Fibroblast of skin of left quadriceps (primary cell): ENCODE measurements at regions not wholly inside any gene's neighbourhood (a gene's known extent, or its start where the extent isn't known, plus 50 kb on each side); places are given as distances from the start of the nearest gene placed in this dataset.
A peak's percentile ranks its signal among the peaks of the same experiment; 100 is the strongest.
"Not testable (repeated sequence)": the region's sequence is repeated elsewhere in the genome, so short reads cannot be mapped to it uniquely, and the experiment has no call there.

Experiments
- DNase-seq, 2 experiments: peaks; one replicate each; pipeline ENCODE4 v3.0.0-alpha.2; 2013; ENCODE audit warnings: low read depth in 2 of 2

DNA sequence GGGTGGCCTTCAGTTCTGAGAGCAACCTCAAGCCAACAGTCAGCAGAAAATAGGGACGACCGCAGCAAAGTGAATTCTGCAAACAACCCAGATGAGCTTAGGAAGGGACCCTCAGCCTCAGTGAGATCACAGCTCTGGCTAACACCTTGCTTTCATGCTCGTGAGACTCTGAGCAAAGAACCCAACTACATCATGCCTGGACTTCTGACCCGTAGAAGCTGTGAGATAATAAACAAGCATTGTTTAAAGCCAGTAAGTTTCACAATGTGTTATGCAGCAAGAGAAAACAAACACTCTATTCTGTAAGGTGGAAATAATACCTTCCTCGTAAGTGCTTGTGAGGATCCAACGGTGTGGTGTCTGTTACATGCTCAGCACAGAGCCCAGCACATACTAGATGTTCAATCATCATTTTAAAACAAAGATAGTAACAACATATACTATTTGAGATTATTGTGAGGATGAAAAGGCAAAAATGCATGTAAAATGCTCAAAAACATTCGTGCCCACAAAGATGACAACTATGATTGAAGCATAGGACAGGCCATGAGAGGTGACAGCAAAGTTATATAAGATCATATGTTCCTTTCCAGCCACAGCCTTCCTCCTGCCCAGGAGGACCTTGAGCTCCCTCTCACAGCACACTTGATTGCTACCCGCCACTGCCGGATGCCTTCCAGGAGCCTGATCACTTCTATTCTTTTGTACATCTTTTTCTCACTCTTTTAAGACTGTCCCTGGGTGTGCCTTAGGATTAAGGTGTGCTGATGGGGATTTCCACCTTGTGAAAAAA, 433.3 kb downstream of the BUD13 start:
- no peak for DNase-seq

DNA sequence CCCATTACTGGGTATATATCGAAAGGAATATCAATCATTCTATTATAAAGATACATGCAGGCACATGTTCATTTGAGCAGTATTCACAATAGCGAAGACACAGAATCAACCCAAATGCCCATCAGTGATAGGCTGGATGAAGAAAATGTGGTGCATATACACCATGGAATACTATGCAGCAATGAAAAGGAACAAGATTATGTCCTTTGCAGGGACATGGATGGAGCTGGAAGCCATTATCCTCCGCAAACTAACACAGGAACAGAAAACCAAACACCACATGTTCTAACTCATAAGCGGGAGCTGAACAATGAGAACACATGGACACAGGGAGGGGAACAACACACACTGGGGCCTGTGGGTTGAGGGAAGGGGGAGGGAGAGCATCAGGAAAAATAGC, 434.3 kb downstream of the BUD13 start:
- not testable (repeated sequence) for DNase-seq

DNA sequence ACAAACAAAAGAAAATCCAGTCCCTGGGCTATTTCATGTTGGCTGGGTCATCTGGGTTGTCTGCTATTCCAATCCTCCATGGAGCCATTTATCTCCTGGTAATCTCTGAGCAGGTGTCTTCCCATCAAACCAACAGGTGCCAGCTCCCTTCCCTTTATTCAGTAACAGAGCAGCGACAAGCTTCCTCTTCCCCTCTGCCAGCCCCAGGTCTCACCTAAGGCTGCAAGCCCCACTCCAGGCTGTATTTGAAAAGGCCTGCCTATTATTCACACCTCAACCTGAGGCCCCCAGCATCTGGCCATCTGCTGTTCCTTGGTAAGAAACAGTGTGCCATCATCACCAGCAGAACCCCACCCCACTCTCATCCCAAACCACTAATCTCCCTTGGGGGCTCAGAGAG, 436.2 kb downstream of the BUD13 start:
- no peak for DNase-seq

DNA sequence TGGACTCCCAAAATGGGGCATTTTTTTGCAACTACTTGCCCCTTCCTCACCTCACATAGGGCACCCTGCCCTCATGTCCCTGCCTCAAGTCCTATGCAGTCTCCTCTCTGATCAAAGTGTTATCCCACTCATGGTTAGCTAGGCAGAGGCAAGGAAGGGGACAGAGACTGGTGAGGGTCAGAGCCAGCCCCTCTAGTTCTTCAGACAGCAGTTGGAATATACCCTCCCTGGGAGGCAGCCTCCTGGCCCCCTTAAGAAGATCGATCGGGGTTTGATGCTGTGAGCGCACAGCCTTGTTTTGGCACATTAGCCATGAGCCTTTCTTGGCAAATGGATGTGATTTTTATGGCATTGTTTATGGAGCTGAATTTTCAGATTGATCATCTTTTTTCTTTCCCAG, 436.9 kb downstream of the BUD13 start:
- no peak for DNase-seq

DNA sequence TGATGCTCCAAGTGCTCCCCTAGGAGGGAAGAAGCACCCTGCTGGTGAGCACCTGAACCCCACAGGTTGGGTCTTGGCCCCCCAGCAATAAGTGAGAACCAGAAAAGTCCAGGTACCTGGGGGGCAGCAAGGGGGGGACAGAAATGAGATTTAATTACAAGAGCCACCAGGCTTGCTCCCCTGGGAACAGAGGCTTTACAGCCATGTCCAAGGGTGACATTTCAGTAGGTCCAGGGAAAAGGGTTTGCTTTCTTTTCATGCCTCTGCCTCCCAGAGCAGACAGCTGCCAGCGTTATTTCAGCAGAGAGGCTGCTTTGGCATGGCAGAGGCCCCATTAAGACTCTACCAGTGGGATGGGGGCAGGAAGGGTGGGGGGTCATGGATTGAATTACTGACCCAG, 437.7 kb downstream of the BUD13 start:
- no peak for DNase-seq

DNA sequence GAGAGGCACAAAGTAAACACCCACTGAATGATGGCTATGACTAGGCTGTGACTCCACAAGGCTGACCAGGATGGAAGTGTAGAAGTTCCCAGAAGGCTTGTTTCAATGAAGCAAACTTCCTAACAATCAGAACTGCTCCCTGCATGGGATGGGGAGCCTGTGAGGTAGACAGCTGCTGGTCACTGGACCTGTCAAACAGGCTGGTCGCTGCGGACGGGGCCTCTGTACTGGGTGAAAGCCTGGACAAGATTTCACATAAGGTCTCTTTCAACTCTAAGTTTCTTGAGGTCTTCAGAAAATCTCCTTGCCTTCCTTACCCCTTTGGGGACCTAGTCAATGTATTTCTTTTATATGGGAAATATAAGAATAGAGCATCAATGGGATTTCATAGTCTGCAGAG, 438.2 kb downstream of the BUD13 start:
- DNase-seq: no peak

DNA sequence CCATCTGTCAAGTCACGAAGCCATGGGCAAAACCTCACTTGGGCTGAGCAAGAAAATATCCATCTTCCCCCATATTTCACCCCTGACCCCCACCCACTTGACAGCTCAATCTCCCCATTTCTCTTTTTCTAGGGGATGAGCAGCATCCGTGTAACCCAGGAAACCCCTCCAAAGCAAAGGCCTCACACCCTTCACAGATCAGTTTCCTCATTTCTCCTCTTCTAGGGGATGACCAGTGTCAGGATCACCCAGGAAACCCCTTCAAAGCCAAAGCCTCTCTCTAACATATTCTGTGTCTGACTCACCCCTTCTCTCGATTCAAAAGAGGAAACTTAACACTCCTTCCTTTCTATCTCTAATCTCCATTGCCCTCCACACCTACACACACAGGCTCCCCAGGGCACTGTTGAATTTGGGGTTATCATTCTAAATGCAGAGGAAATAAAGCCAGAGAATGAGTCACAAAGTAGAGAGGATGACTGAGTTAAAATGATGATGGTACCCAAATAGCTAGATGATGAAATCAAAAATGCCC, 439.7 kb downstream of the BUD13 start:
- no peak for DNase-seq

DNA sequence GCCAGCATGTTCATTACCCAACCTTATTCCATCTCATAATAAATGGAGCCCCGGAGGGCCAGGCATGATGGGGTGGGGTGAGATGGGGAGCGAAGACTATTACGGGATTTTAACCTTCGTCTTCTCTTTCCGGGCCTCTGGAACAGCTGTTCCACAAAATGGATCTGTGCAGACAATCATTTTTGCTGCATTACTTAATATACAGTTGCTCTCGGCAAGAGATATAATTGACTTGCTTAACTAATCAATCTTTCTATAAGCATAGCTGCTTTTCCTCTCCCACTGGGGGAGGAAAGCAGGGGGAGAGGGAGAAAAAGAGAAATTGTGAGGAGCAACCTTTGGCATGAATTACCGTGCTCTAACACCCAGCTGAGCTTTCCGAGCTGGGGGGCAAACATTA, 440.4 kb downstream of the BUD13 start:
- DNase-seq: no peak

DNA sequence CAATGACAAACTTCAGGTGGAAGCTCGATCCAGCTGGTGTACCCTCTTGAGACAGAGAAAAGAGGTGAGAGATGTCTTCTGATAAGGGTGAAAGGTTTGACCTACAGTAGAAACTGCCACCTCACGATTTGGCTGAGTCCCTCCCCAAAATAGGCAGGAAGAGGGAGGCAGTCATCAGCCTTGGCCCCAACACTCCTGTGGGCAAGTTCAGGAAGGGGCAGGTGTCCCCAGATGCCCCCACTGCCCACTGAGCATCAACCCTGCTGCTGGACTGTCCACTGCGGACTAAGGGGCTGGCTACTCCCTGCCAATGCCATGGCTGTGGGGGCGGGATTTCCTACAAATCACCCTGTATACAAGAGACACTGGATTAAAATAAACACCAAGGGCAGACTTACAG, 441.4 kb downstream of the BUD13 start:
- DNase-seq: no peak

DNA sequence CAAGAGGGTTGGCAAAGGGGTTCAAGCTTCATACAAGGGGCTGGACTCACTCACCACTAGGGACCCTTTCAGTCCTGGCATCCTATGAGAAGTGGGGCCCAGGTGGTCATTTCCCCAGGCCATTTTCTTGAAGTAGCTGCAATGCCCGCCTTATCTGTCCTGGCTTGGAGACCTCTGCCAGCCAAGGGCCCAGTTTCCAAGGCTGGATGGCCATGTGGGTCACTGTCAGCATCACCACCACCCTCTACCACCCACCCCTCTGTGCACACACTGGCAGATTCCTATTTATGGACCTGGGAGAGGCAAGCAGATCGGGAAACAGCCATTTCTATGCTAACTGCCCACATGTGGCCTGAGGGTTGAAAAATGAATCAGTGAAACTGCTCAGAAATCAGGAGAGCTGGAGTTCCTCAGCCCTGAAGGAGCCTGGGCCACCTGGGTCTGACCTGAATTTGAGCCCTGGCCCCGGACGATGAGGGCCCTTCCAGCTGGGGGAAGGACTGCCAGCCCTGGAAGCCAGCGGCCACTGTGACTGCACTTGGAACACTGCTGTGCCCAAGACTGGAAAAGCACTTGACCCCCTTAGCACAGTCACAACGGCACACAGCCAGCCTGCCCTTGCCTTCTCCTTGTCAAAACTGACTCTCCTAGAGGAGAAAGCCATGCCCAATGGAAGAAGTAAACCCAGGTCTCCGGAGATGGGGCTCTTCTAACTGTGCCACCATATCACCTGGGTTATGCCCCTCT, 442.2 kb downstream of the BUD13 start:
- DNase-seq: no peak

DNA sequence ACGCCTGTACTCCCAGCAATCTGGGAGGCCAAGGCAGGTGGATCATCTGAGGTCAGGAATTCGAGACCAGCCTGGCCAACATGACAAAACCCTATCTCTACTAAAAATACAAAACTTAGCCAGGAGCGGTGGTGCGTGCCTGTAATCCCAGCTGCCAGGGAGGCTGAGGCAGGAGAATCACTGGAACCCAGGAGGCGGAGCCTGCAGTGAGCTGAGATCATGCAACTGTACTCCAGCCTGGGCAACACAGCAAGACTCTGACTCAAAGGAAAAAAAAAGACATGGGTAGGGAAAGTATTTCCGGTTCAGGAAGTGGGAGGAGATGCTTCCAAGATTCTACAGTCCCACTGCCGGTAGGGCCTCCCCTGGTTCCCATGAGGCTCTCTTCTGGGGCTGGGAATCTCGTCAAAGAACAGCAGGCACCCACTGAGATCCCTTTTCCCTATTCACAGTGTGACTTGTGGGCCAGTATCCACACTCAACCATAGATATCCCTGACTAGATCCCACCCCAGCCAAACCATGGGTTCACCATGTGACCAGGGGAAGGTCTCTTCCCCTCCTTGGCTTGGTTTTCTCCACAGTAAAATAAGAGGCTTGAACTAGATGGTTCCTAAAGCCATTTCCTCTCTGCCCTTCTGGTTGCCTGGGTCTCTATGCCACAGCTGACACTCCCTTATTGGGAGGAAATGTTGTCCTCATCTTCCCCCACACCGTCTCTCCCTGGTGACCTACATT, 443.3 kb downstream of the BUD13 start:
- DNase-seq: no peak

DNA sequence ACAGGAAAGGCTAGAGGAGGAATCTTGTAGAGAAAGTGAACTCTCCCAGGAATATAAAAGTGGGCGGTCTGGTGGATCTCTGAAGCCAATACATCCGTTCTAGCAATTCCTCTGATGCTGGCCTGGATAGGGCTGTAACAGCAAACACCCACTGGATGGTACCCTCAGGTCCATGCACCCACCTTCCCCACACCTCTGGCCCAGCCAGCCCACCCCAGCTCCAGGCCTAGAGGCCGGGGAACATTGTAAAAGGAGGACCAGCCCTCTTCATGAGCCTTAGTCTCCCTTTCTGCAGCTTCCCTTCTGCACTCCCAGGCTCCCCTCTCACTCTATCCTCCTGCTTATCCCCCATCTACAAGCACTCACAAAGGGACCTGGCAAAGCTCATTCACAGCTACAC, 443.9 kb downstream of the BUD13 start:
- no peak for DNase-seq

DNA sequence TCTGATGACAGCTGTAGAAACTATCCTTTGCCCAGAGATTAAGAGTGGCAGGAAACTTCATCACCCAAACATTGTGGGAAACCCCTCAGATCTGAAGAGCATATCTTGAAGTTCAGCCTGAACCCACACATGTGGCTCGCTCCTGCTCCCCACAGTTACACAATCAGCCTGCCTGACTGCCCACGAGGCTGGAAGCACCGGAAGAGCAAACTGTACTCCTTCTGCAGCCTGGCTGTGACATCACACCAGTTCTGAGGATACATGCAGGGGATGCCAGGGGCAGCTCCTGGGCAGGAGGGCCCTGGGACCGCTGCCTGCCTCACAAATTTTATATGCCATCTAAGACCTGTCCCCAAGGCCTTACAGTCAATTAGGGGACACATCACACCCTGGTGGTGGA, 444.4 kb downstream of the BUD13 start:
- DNase-seq: no peak

DNA sequence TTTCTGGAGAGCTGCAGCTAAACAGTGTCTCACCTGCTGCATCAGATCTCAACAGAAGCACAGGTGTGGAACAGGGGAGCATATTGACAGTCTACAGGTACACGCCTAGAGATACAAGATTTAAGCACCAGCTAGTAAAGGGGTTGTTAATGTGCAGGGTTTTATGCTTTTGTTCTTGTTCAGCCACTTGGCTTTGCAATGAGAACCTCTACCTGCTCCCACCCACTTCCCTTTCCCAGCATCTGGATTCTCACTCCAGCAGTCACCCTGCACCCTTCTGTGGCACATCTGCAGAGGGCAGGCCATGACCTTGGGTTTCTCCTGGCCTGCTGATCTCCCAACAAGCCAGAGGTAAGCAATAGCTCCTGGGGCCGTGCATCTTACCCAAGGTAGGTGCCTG, 446.6 kb downstream of the BUD13 start:
- DNase-seq: no peak

DNA sequence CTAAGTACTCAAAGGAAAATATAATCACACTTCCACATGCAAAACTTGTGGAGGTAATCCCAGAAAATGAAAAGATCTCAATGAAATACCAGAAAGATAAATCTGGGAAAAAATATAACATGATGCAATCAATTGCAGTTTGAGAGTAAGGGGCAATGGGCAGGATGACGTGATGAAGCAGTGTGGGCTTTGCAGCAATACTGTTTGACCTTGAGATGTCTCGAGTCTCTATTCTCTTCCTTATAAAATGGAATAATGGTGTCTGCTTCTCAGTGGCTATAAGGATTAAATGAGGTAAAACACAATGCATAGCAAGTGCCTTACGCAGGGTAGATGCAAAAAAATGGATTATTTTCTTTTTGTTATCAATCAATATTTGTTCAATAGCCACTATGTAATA, 447.5 kb downstream of the BUD13 start:
- DNase-seq: no peak

DNA sequence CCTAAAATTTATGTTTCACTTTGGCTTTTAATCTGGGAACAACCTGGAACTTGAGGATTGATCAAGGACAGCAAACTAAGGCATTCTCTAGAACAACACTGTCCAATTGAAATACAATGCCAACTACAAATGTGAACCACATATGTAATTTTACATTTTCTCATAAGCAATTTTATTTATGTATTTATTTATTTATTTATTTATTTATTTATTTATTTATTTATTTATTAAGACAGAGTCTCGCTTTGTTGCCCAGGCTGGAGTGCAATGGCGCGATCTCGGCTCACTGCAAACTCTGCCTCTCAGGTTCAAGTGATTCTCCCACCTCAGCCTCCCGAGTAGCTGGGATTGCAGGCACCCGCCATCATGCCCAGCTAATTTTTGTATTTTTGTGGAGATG, 448.7 kb downstream of the BUD13 start:
- DNase-seq: not testable (repeated sequence)

DNA sequence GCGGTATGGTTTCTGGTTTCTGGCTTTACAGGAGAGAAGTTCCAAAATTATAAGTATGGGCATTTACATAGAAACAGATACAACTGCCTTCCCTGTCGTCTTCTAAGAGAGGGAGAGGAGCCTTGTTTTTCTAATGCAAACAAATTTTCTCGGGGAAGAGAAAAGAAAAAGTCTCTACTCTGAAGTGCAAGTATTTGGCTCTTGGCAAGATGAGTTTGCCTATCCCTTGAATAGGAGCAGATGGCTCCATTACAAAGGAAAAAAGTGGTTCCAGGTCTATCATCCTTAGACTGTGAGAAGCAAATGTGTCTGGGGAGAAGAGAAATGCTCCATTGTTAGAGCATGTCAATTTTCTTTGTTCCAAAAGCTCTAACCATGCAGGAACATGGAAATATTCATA, 455.6 kb downstream of the BUD13 start:
- DNase-seq: no peak

DNA sequence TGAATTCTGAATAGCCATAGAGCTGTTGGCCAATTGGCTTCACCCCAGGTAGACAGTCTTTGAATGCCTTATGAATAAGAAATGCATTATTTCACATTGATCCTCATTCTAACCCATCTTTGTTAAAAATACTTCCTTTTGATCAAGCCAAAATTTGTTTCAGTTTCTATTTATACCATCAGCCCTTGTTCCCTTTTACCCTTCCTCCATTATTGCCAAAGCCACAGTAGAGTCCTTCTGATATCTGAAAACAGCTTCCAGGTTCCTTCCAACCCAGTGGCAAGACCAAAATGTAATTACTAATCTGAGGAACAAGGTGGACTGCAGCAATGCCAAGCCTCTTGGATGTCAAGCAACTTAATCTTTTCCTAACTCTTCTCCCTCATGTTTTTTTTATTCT, 458.8 kb downstream of the BUD13 start:
- no peak for DNase-seq

DNA sequence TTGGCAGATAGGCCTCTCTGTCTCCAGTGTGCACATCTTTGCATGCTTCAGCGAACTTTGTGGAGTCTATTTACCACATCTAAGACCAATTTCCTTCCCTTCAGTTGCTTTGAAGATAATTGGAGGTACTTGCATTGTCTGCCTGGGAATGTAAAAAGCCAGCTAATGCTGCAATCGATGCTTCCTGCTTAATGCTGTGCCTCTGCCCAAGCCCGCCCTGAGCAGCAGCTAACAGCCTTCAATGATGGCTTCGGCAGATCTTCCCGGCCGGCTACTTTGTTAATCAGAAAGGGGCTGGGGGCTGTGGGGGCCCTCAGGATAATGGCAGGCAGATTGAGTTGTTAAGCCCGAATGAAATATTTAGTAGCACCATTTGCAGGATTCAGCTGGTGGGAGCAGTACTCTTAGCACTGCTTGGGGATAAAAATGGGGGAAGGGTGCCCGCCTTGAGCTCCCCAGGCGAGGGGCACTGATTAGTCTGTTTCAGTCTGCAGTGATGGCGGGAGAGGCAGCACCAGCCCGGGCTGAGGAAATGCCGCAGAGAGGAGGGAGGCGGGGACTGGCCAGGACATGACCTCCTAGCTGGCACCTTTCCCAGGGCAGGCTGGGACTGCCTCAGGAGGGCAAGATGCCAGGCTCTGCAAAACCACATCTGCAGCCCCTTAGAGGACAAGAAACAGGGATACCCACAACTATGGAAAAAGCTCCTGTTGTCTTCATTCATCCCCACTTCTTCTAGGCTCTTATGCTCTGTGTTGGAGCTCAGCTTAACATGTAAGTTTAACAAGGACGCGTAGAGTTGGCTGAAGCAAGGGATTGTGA, 460.0 kb downstream of the BUD13 start:
- DNase-seq: peak in 1 of 2 experiments; percentile 3

DNA sequence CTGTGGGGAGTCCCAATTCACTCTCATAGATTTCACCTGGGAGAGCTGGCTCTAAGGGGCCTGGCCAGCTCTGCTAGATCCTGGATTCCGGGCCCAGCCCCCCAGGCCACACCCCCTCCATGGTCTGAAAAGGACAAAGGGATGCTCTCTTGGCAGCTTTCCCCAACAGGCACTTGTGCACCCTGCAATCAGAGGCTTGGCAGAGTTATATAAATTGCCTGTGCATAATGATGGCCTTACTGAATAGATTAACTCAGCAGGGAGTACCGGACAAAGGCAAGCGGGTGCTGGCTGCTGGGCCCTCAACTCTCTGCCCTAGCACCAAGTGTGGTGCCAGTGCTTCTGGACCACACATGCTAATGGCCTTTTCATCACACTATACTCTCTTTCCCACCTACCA, 461.6 kb downstream of the BUD13 start:
- no peak for DNase-seq

DNA sequence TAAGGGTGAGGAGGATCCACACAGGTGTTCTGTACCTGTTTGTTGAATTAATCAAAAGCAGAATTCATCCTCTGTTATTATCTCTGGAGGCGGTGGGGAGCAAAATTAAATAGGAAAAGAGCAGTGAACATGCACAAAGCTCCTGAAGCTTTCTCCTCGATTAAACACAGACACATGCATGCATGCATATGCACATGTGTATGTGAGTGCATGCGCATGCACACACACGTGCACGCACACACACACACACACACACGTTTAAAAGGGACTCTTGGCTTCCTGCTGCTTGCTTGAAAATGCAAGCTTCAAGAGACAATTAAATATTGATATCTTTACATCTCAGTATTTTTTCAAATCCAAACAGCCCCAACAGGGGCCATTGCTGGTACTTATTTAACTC, 462.1 kb downstream of the BUD13 start:
- no peak for DNase-seq

DNA sequence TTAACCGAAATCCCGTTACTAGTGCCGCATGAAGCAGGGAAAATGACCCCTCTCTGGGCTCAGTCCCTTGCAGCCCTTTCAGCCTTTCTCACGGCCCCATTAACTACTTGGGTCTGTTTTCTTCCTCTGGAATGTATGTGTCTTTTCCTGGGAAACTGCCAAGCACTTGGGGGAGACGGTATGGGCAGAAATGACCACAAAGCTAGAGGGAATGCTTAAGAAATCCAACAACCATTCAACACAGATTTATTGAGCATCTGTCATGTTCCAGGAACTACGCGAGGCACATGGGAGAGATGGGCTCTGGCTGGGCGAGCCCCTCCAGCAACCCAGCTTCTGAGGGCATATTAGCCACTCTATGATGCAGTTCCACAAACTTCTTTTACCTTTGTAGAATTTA, 462.6 kb downstream of the BUD13 start:
- DNase-seq: peak; percentile 29 to 51
